GM19468 (cell line): ENCODE measurements at regions not wholly inside any gene's neighbourhood (a gene's known extent, or its start where the extent isn't known, plus 50 kb on each side); places are given as distances from the start of the nearest gene placed in this dataset.
A peak's percentile ranks its signal among the peaks of the same experiment; 100 is the strongest.
"Not testable (repeated sequence)": the region's sequence is repeated elsewhere in the genome, so short reads cannot be mapped to it uniquely, and the experiment has no call there.

Experiments
- ATAC-seq: cut with Tn5 transposase; IDR thresholded peaks from one replicate; pipeline ENCODE4 v1.9.1; 2021; ENCODE audit warnings: mild to moderate bottlenecking, moderate library complexity, moderate number of reproducible peaks; ENCODE audit not compliant: unreplicated experiment; ENCODE audit errors: extremely low read depth

DNA sequence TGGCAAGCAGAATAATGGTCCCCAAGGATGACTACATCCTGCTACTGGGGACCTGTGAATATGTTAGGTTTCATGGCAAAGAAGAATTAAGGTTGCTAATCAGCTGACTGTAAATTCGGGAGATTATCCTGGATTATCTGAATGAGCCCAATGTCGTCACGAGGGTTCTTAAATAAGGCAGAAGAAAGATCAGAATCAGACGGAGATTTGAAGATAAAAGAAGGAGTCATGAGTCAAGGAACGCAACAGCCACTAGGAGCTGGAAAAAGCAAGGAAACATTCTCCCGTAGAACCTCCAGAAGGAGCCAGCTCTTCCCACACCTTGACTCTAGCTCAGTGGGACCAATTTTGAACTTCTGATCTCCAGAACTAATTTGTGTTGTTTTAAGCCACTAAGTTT is 82.9 kb upstream of the APBB1IP start:
- ATAC-seq: no peak

DNA sequence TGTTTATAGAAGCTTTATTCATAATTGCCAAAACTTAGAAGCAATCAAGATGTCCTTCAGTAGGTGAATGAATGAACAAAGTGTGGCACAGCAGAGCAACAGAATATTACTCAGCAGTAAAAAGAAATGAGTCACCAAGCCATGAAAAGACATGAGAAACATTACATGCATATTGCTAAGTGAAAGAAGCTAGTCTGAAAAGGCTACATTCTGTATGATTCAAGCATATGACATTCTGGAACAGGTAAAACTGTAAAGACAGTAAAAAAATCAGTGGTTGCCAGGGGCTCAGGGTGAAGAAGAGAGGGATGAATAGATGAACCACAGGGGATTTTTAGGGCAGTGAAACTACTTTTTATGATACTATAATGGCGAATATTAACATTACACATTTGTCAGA is 80.9 kb upstream of the APBB1IP start:
- ATAC-seq: peak; percentile 43

- ATAC-seq: no peak
Measured at GRCh38 chr10:26358071-26358470, 80.1 kb upstream of the APBB1IP start.

- no peak for ATAC-seq
Measured at GRCh38 chr10:26359670-26360069, 78.5 kb upstream of the APBB1IP start.

DNA sequence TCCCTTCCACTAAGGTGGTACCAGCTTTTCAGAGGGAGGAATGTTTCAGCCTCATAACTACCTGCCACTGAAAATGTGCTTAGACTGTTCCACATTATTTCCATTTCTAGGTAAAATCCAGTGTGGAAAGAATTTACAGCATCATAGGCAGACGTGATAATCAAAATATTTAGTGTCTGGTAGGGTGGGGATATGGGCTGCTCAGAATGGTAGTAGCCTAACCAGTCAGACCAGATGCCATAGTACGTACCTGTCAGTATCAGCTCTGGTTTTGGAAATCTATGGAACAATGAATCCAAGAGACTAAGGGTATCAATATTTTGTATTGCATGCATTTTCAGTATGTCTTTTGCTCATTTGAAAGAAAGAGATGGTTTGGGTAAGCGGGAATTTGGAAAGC is 76.8 kb upstream of the APBB1IP start:
- ATAC-seq: no peak

DNA sequence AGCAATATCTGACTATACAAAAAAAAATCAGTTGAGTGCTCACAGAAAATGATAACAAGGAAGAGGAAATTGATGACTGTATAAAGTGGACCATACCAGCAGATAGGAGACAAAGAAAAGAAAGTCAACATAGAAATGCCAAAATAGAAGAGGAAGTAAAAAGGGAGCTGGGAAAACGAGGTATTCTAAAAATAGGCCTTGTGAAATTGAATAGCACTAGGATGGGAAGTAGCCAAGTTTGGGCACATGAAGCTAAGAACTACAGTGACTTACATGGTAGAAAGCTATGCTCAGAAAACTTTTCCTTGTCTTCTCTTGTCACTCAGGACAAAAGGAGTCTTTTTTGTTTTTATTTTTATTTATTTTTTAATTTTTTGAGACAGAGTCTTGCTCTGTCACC is 76.2 kb upstream of the APBB1IP start:
- ATAC-seq: no peak

- no peak for ATAC-seq
Measured at GRCh38 chr10:26365681-26366358, 72.3 kb upstream of the APBB1IP start.

DNA sequence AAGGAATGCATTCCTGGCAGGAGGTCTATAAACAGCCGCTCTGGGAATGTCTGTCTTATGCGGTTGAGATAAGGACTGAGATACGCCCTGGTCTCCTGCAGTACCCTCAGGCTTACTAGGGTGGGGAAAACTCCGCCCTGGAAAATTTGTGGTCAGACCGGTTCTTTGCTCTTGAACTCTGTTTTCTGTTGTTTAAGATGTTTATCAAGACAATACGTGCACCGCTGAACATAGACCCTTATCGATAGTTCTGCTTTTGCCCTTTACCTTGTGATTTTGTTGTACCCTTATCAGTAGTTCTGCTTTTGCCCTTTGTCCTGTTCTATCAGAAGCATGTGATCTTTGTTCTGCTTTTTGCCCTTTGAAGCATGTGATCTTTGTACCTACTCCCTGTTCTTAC is 71.1 kb upstream of the APBB1IP start:
- ATAC-seq: not testable (repeated sequence)

GRCh38 chr10:26367771-26368170 is 70.4 kb upstream of the APBB1IP start:
- no peak for ATAC-seq

DNA sequence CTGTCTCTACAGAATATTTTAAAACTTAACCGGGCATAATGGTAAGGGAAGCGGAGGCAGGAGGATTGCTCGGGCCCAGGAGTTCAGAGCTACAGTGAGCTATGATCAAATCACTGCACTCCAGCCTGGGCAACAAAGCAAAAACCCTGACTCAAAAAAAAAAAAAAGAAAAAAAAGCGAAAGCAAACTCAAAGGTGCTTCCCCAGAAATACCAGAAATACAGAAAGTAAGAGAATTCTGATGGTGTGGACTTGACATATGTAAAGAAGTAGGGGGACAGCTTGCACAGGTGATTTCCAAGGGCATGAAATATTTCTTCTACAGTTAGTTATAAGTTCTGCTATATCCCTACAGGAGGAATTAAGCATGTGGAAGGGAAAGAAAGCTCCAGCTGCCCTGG is 69.7 kb upstream of the APBB1IP start:
- no peak for ATAC-seq

DNA sequence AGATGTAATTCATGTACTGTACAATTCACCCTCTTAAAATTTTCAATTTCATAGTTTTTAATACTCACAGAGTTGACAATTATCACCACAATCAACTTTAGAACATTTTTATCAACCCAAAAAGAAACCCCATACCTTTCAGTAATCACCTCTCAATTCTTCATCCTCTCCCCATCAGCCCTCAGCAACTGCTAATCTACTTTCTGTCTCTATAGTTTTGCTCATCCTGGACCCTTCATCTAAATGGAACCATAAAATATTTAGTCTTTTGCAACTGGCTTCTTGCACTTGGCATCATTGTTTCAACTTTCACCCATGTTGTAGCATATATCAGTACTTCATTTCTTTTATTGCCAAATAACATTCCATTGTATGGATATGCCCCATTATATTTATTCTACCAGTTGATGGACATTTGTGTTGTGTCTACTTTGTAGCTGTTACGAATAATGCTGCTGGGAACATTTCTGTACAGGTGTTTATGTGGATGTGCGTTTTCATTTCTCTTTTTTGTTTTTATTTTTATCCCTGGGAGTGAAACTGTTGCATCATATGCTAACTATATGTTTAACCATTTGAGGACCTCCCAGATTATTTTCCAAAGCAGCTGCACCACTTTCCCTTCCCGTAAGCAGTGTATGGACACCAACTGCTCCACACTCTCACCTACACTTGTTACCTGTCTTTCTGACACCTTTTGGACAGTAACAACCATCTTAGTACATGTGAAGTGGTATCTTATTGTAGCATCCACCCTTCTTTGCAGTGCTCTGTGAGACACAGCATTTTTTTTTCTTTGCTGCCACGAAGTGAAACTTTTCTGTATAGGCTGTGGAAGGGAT is 65.4 kb upstream of the APBB1IP start:
- peak; percentile 54 for ATAC-seq

GRCh38 chr10:26374426-26374825 is 63.7 kb upstream of the APBB1IP start:
- no peak for ATAC-seq

- not testable (repeated sequence) for ATAC-seq
Measured at GRCh38 chr10:26377224-26377810, 60.8 kb upstream of the APBB1IP start.

GRCh38 chr10:26378861-26379294 is 59.3 kb upstream of the APBB1IP start:
- ATAC-seq: no peak

- ATAC-seq: no peak
Measured at GRCh38 chr10:26380815-26381214, 57.3 kb upstream of the APBB1IP start.

GRCh38 chr10:26381986-26382385 is 56.2 kb upstream of the APBB1IP start:
- no peak for ATAC-seq

DNA sequence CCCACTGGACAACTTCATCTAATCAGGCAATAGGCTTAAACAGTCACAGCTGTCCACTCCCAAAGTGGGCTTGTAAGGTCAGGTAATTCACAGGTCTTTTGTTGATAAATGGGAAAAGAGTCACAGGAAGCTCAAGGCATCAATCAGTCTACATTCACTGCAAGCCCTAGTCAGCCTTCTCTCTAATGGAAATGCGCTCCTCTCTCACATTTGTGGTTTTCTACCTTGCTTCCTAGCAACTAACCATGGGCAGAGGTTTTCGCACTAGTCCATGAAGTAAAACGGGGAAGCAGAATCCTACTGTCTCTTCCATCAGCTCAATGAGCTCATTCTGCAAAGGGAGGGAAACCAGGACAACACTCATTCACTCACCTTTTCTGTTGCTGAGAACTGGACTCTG is 53.5 kb upstream of the APBB1IP start:
- no peak for ATAC-seq

GRCh38 chr10:26385443-26385842 is 52.7 kb upstream of the APBB1IP start:
- no peak for ATAC-seq

- no peak for ATAC-seq
Measured at GRCh38 chr10:26386781-26387180, 51.4 kb upstream of the APBB1IP start.
